Cardiac muscle cell (in vitro differentiated cells and primary cell): ENCODE measurements at regions not wholly inside any gene's neighbourhood (a gene's known extent, or its start where the extent isn't known, plus 50 kb on each side); places are given as distances from the start of the nearest gene placed in this dataset.
"Not testable (repeated sequence)": the region's sequence is repeated elsewhere in the genome, so short reads cannot be mapped to it uniquely, and the experiment has no call there.

ENCODE experiments used
- DNase-seq, 2 donors: peaks; one replicate each; pipeline versions ENCODE4 v3.0.0 to v3.0.0-alpha.2; 2010 to 2017; ENCODE audit warnings: low read depth in 1 of 2, low spot score in 1 of 2
- H3K27ac ChIP-seq: fragments of 200-600 bp; sonication (generic); 2 replicates; pipeline ENCODE4 v1.5.1; 2016
- H3K27me3 ChIP-seq: fragments of 200-600 bp; sonication (generic); 2 replicates; pipeline ENCODE4 v1.6.0; 2016; ENCODE audit warnings: control low read depth
- H3K36me3 ChIP-seq: fragments of 200-600 bp; sonication (generic); 2 replicates; pipeline ENCODE4 v1.5.1; 2016; ENCODE audit warnings: control low read depth
- H3K4me1 ChIP-seq: fragments of 200-600 bp; sonication (generic); 2 replicates; pipeline ENCODE4 v1.8.1; 2017; ENCODE audit warnings: low read depth, mild to moderate bottlenecking, mixed run types
- H3K4me3 ChIP-seq: fragments of 200-600 bp; sonication (generic); 2 replicates; pipeline ENCODE4 v1.5.1; 2016; ENCODE audit warnings: mild to moderate bottlenecking
- H3K9me3 ChIP-seq: fragments of 200-600 bp; sonication (generic); 2 replicates; pipeline ENCODE4 v1.5.1; 2017; ENCODE audit warnings: low read depth, mild to moderate bottlenecking, control low read depth
- TF ChIP-seq, protein P1 (sequence below): IDR thresholded peaks from 2 replicates; pipeline ENCODE4 v1.5.1; 2012; ENCODE audit warnings: low read depth, mild to moderate bottlenecking, low read length

DNA sequence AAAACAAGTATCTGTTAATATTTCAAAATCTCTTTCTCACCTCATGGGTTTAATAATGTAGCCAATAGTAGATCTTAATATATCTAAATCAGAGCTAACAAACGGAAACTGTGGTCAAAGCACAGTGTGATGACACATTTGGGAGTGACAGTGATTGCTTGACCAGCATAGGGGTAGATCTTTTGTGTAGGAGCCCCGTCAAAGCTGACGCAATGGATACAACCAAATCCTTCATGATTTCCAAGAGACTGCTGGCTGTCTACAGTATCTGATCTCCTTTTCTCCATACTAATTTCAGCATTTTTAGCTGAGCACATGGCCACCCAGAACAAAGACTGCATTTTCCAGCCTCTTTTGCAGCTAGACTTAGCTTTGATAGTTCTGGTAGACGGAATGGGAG is 299.3 kb upstream of the ECI2 start:
- Histone ChIP-seq H3K27ac (peak overlapping the region; percentile 73), H3K4me3 (no peak overlapping the region), H3K27me3 (no peaks in the 10 kb centered on the region), H3K9me3 (no peaks in the 10 kb centered on the region), H3K36me3 (no peaks in the 10 kb centered on the region), H3K4me1 (peaks cover 51% of the 10 kb centered on the region)
- DNase-seq = no peak
- TF ChIP-seq, protein P1, sequence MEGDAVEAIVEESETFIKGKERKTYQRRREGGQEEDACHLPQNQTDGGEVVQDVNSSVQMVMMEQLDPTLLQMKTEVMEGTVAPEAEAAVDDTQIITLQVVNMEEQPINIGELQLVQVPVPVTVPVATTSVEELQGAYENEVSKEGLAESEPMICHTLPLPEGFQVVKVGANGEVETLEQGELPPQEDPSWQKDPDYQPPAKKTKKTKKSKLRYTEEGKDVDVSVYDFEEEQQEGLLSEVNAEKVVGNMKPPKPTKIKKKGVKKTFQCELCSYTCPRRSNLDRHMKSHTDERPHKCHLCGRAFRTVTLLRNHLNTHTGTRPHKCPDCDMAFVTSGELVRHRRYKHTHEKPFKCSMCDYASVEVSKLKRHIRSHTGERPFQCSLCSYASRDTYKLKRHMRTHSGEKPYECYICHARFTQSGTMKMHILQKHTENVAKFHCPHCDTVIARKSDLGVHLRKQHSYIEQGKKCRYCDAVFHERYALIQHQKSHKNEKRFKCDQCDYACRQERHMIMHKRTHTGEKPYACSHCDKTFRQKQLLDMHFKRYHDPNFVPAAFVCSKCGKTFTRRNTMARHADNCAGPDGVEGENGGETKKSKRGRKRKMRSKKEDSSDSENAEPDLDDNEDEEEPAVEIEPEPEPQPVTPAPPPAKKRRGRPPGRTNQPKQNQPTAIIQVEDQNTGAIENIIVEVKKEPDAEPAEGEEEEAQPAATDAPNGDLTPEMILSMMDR = no peak

- no peaks in the 10 kb centered on the region for H3K9me3 ChIP-seq
- TF ChIP-seq, protein P1 = no peak
- peak overlapping the region; percentile 77 for H3K27ac ChIP-seq
- peaks cover 51% of the 10 kb centered on the region for H3K4me1 ChIP-seq
- no peak overlapping the region for H3K4me3 ChIP-seq
- no peaks in the 10 kb centered on the region for H3K36me3 ChIP-seq
- DNase-seq = peak in 1 of 2 donors; percentile 52
- H3K27me3 ChIP-seq = no peaks in the 10 kb centered on the region
These were observed 297.8 kb upstream of the ECI2 start for GRCh38 chr6:4433199-4433598.

DNA sequence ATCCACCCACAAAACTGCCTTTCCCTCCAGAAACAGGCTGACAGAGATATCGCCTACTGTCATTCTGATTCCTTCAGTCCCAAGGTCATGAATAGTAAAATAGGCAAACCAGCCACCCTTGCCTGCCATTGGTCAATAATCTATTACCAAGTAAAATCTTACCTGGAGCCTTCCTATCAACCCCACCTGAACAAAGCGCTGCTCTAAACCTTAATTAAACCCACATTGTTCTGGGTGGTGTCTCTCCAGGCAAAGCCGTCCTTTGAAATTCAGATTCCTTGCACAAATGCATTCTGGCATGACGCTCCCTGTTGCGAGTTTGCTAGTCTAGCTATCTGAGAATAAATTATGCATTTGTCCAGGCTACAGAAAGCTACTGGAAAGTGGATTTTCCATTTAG is 291.6 kb upstream of the ECI2 start:
- Histone ChIP-seq H3K4me1 (no peaks in the 10 kb centered on the region), H3K27ac (no peak overlapping the region), H3K9me3 (no peaks in the 10 kb centered on the region), H3K36me3 (no peaks in the 10 kb centered on the region), H3K4me3 (no peak overlapping the region), H3K27me3 (no peaks in the 10 kb centered on the region)
- TF ChIP-seq, protein P1 = no peak
- no peak for DNase-seq

DNA sequence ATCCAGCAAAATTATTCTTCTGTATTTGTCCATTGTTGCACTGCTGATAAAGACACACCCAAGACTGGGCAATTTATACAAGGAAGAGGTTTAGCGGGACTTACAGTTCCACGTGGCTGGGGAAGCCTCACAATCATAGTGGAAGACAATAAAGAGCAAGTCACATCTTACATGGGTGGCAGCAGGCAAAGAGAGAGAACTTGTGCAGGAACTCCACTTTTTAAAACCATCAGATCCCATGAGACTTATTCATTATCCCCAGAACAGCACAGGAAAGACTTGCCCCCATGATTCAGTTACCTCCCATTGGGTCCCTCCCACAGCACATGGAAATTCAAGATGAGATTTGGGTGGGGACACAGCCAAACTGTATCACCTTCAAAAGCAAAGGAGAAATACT is 286.5 kb upstream of the ECI2 start:
- no peak overlapping the region for H3K27ac ChIP-seq
- no peaks in the 10 kb centered on the region for H3K9me3 ChIP-seq
- H3K27me3 ChIP-seq = no peaks in the 10 kb centered on the region
- no peak overlapping the region for H3K4me3 ChIP-seq
- no peaks in the 10 kb centered on the region for H3K4me1 ChIP-seq
- no peaks in the 10 kb centered on the region for H3K36me3 ChIP-seq
- DNase-seq = no peak
- TF ChIP-seq, protein P1 = no peak

- Histone ChIP-seq H3K4me1 (no peaks in the 10 kb centered on the region), H3K27ac (no peak overlapping the region), H3K36me3 (no peaks in the 10 kb centered on the region), H3K27me3 (no peaks in the 10 kb centered on the region), H3K4me3 (no peak overlapping the region), H3K9me3 (no peaks in the 10 kb centered on the region)
- TF ChIP-seq, protein P1 = no peak
- DNase-seq = no peak
These were observed 284.9 kb upstream of the ECI2 start for GRCh38 chr6:4420160-4420865.

- no peak overlapping the region for H3K27ac ChIP-seq
- no peaks in the 10 kb centered on the region for H3K27me3 ChIP-seq
- H3K36me3 ChIP-seq = no peaks in the 10 kb centered on the region
- H3K4me3 ChIP-seq = no peak overlapping the region
- TF ChIP-seq, protein P1 = no peak
- no peak for DNase-seq
- no peaks in the 10 kb centered on the region for H3K9me3 ChIP-seq
- no peaks in the 10 kb centered on the region for H3K4me1 ChIP-seq
These were observed 280.2 kb upstream of the ECI2 start for GRCh38 chr6:4415549-4415948.

DNA sequence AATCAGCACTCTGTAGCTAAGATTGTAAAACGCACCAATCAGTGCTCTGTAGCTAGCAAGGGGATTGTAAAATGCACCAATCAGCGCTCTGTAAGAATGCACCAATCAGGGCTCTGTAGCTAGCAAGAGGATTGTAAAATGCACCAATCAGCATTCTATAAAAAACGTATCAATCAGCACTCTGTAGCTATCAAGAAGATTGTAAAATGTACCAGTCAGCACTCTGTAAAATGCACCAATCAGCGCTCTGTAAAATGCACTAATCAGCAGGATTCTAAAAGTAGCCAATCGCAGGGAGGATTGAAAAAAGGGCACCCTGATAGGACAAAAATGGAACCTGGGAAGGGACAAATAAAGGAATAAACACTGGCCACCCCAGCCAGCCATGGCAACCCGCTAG is 278.7 kb upstream of the ECI2 start:
- H3K4me1 ChIP-seq, H3K4me3 ChIP-seq, H3K36me3 ChIP-seq, H3K27me3 ChIP-seq, H3K27ac ChIP-seq, H3K9me3 ChIP-seq, DNase-seq: not testable (repeated sequence)
